GM21381 (cell line): ENCODE measurements at regions not wholly inside any gene's neighbourhood (a gene's known extent, or its start where the extent isn't known, plus 50 kb on each side); places are given as distances from the start of the nearest gene placed in this dataset.
"Not testable (repeated sequence)": the region's sequence is repeated elsewhere in the genome, so short reads cannot be mapped to it uniquely, and the experiment has no call there.

Experiments used
- ATAC-seq: cut with Tn5 transposase; IDR thresholded peaks from one replicate; pipeline ENCODE4 v1.9.1; 2021; ENCODE audit warnings: mild to moderate bottlenecking, moderate library complexity; ENCODE audit not compliant: unreplicated experiment

DNA sequence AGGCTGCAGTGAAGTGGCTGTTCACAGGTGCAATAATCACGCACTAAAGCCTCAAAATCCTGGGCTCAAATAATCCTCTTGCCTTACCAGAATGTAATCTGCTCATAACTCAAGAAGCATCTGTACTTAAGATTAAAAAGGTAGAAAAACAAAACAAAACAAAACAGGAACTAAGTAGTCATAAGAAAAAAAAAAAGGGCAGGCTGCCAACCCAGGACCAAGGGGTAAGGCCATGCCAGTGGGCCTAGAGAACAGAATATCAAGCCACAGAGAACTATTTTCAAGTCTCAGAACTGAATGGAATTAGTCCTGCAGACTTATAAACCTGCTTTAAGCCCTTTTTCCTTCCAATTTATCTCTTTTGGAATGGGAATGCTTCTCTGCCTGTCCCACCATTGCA is 64.8 kb upstream of the TBC1D3K start:
- no peak for ATAC-seq

DNA sequence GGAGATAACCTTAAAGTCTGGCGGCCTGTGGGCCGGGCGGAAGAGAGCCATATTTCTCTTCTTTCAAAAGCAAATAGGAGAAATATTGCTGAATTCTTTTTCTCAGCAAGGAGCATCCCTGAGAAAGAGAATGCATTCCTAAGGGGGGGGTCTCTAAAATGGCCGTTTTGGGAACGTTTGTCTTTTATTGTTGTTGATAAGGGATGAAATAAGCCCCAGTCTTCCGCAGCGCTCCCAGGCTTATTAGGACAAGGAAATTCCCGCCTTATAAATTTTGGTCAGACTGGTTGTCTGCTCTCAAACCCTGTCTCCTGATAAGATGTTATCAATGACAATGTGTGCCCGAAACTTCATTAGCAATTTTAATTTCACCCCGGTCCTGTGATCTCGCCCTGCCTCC is 65.8 kb upstream of the TBC1D3K start:
- ATAC-seq: not testable (repeated sequence)

GRCh38 chr17:37856245-37856644 is 68.0 kb upstream of the TBC1D3K start:
- no peak for ATAC-seq

GRCh38 chr17:37849617-37849972 is 74.6 kb upstream of the TBC1D3K start:
- no peak for ATAC-seq

DNA sequence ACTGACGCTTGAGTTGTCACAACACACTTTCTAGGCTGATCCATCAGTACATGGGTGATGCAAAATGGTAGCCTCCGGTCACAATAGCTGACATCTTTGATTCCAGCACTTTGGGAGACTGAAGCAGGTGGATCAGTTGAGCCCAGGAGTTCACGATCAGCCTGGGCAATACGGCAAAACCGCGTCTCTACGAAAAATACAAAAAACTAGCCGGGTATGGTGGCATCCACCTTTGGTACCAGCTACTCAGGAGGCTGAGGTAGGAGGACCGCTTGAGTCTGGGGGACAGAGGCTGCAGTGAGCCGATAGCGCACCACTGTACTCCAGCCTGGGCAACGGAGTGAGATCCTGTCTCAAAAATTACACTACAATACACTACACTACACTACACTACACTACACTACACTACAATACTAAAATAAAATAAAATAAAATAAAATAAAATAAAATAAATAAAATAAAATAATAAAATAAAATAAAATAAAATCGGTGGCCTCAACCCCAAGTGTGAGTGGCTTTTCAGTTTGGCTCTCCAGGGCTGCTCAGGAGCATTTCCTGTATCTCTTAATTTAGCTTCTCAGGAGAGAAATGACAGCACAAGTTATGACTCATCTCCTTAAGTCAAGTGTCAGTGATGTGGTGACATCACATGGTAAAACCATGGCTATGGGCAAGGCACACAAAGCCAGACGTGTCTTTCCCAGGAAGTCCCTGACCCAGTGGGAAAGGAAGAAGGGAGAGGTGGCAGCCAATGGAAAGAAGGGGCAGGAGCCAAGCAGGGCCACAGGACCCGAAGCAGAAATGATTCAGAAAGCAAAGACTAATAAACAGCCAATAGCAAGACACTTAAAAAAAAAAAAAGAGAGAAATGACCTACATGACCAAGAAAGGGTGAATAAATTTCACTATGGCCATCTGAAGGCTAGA is 75.3 kb upstream of the TBC1D3K start:
- no peak for ATAC-seq

GRCh38 chr17:37847811-37848331 is 76.3 kb upstream of the TBC1D3K start:
- ATAC-seq: no peak

- ATAC-seq: no peak
These were observed 77.1 kb upstream of the TBC1D3K start for GRCh38 chr17:37847102-37847501.

GRCh38 chr17:37844977-37845293 is 79.3 kb upstream of the TBC1D3K start:
- no peak for ATAC-seq

- ATAC-seq: peak; percentile 60
These were observed 79.8 kb upstream of the TBC1D3K start for GRCh38 chr17:37844158-37844976.

- no peak for ATAC-seq
These were observed 81.8 kb upstream of the TBC1D3K start for GRCh38 chr17:37842401-37842800.

DNA sequence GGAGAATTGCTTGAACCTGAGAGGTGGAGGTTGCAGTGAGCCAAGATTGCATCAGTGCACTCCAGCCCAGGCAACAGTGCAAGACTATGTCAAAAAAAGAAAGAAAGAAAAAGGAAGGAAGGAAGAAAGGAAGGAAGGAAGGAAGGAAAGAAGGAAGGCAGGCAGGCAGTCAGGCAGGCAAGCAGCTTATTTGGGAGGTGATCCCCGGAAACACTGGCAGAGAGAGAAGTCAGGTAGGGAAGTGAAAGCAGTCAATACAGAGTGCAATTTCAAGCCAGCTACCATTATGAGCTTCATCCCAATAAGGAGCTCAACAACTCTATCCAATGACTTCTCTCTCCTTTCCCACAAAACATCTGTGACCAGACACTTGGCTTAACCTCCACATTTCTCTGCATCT is 83.0 kb upstream of the TBC1D3K start:
- no peak for ATAC-seq

DNA sequence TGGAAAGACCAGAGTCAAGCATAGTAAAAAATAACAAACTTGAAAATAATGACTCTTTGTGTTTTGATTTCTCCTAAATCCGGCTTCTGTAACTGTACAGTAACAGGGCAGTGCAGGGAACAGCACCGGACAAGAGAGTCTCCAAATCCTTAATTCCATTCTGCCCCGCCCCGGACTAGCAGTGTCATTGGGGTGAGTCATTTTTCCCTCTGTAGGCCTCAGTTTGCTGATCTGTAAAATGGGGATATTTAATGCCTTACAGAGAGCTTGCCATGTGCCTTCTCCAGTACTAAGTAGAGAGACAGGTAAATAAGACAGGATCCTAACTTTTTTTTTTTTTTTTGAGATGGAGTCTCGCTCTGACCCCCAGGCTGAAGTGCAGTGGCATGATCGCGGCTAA is 83.6 kb upstream of the TBC1D3K start:
- ATAC-seq: no peak

GRCh38 chr17:37839196-37839978 is 84.8 kb upstream of the TBC1D3K start:
- ATAC-seq: no peak

DNA sequence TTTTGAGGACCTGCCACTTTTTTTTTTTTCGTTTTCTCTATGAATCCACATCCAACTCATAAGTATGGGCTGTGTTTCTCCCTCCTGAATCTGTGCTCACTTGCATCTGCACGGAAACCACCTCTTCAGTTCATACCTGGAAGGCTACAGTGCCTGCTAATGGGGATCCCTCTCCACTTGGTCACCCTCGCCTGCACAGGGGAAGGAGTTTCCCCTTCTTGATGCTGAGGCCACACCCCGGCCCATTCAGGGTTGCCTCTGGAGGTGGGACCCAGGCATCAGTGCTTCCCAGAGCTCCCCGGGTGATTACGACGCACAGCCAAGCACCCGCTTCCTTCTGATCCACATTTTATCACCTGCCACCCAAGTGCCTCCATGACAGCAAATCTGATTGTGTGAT is 85.9 kb upstream of the TBC1D3K start:
- ATAC-seq: no peak

DNA sequence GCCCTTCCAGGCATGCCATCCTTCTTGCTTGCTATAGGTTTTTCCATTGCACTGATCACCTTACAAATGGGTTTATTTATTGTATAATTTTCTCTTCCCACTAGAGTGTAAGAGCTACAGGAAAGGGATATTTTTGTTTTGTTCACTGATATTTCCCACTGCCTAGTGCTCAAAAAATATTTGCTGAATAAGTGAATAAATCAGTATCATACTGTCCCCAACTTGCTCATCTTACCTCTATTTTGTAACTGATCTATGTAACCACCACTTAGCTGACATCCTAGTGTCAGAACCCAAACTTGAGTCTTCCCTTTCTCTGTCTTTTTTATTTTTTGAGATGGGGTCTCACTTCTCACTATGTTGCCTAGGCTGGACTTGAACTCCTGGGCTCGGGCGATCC is 87.6 kb upstream of the TBC1D3K start:
- no peak for ATAC-seq

- ATAC-seq: no peak
These were observed 89.3 kb upstream of the HNF1B start for GRCh38 chr17:37834168-37834567.

DNA sequence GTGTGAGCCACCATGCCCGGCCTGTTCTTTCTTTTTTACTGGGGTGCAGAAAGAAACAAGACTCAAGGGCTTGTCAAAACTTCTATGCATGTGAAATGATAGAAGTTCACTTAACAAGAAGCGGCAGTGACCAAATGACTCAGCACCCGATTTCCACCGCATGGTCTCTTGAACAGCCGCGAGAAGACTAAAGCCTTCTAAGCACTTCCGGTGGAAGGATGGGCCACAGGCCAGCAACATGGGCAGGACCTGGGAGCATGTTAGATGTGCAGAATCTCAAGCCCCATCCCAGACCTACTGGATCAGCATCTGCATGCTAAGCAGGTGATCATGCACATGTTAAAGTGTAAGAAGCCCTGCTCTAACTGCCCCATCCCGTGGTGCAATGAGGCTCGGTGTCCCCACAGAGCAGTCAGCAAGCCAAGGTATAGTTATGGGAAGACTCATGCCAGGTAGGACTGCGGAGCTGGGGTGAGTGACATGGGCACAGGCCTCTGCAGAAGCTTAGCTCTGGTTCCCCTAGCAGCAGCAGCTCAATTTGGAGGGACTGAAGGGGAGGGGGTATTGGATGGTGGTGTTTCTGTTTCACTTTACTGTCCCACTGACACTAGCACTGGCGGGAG is 88.5 kb upstream of the HNF1B start:
- peak; percentile 51 for ATAC-seq

DNA sequence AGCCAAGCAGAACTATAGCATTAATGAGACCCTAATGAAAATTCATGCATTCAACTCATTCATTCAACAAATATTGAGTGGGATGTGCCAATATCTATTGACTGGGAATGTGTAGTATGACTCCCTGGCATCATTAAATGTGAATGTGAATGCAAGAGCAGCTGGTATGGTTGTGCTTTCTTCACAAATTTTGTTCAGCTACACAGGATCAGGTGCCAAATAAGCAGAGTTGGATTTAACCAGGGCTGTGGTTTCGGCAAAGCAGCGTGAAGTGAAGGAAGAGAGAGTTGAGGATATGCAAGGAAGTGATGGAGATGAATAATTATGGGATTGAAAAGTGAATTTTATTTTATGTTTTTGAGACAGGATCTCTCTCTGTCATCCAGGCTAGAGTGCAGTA is 87.1 kb upstream of the HNF1B start:
- no peak for ATAC-seq

GRCh38 chr17:37831492-37831891 is 86.6 kb upstream of the HNF1B start:
- ATAC-seq: no peak

DNA sequence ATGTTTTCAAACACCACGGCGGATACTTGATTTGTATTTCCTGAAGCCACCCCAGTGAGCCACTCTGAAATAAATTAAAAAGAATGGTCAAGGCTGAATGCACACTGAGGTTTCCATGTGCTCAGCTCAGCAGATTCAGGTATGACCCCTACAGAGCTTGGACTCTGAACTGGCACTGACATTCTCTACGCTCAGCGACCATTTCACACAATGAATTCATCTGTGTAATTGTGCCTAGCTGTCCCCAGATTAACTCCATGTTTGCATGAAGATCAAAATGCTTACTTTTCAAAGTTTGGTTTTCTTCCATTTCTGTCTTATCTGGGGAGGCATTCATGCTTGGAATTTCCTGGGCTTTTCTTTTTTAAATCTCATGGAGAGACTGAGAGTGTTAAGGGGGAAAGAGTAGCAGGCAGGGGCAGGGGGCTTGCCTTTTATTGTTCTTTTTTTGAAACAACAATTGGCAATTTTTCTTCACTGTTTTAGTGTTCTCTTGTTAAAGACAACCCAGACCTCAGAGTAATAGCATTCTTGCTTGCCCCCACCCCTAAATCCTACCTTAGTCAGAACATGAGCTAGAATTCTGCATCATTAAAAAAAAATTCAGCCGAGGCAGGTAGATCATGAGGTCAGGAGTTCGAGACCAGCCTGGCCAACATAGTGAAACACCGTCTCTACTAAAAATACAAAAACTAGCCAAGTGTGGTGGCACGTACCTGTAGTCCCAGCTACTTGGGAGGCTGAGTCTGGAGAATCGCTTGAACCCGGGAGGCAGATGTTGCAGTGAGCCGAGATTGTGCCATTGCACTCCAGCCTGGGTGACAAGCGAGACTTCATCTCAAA is 85.5 kb upstream of the HNF1B start:
- no peak for ATAC-seq
